Suprapubic skin (tissue), 4 donors: ENCODE measurements at regions not wholly inside any gene's neighbourhood (a gene's known extent, or its start where the extent isn't known, plus 50 kb on each side); places are given as distances from the start of the nearest gene placed in this dataset.

Source experiments
- DNase-seq, 2 donors: peaks; one replicate each; pipeline ENCODE4 v3.0.0-alpha.2; 2019; ENCODE audit warnings: low spot score in 2 of 2
- H3K27ac ChIP-seq: fragments of 200-600 bp; sonication (generic); one replicate; pipeline ENCODE4 v1.5.1; 2019
- H3K27me3 ChIP-seq: fragments of 200-600 bp; sonication (generic); one replicate; pipeline ENCODE4 v1.5.1; 2019
- H3K36me3 ChIP-seq: fragments of 200-600 bp; sonication (generic); one replicate; pipeline ENCODE4 v1.5.1; 2019
- H3K4me1 ChIP-seq: fragments of 200-600 bp; sonication (generic); one replicate; pipeline ENCODE4 v1.5.1; 2019
- H3K4me3 ChIP-seq: fragments of 200-600 bp; sonication (generic); one replicate; pipeline ENCODE4 v1.5.1; 2019; ENCODE audit warnings: mild to moderate bottlenecking
- H3K9me3 ChIP-seq: fragments of 200-600 bp; sonication (generic); one replicate; pipeline ENCODE4 v1.5.1; 2019
- CTCF ChIP-seq, 2 donors: fragments of 200-600 bp in 1 of 2; fragments of 450-650 bp in 1 of 2; sonication (generic) in 1 of 2; IDR thresholded peaks; one replicate each; pipeline ENCODE4 v1.5.1; 2016 to 2019; ENCODE audit warnings: antibody characterized with exemption in 2 of 2, mild to moderate bottlenecking in 1 of 2, moderate library complexity in 1 of 2
- EP300 ChIP-seq: sonication (generic); formaldehyde crosslinking; IDR thresholded peaks from one replicate; pipeline ENCODE4 v1.6.1; 2017; ENCODE audit warnings: antibody characterized with exemption
- POLR2A ChIP-seq, 2 donors: fragments of 450-650 bp; IDR thresholded peaks; one replicate each; pipeline ENCODE4 v1.6.1; 2017; ENCODE audit warnings: antibody characterized with exemption in 2 of 2, mild to moderate bottlenecking in 2 of 2, moderate library complexity in 2 of 2
- POLR2AphosphoS5 ChIP-seq, 3 donors: sonication (generic); formaldehyde crosslinking; IDR thresholded peaks; one replicate each; pipeline ENCODE4 v1.6.1; 2017; ENCODE audit warnings: antibody characterized with exemption in 3 of 3
- WGBS: methylation state at CpG from one replicate; pipeline ENCODE4 v1.1.5; 2018; 5-methylcytosine and 5-hydroxymethylcytosine counted together

GRCh38 chr3:78268716-78269668 lies 1229.1 kb downstream of the ROBO2 start:
- Histone ChIP-seq H3K4me1 (no peaks in the 10 kb centered on the region), H3K9me3 (no peaks in the 10 kb centered on the region), H3K36me3 (no peaks in the 10 kb centered on the region), H3K27me3 (no peaks in the 10 kb centered on the region), H3K4me3 (no peak overlapping the region), H3K27ac (no peak overlapping the region)
- WGBS: 90% methylated on average over 3 of the region's 5 CpGs
- no peak for DNase-seq
- TF ChIP-seq POLR2A (IDR thresholded peaks at IDR 0.05) (no peak), EP300 (no peak), POLR2AphosphoS5 (IDR thresholded peaks at IDR 0.05) (no peak), CTCF (IDR thresholded peaks at IDR 0.05) (no peak)

- Histone ChIP-seq H3K4me3 (no peak overlapping the region), H3K9me3 (no peaks in the 10 kb centered on the region), H3K27me3 (no peaks in the 10 kb centered on the region), H3K27ac (no peak overlapping the region), H3K4me1 (no peaks in the 10 kb centered on the region), H3K36me3 (no peaks in the 10 kb centered on the region)
- TF ChIP-seq CTCF (IDR thresholded peaks at IDR 0.05) (no peak), POLR2A (IDR thresholded peaks at IDR 0.05) (no peak)
- 84% methylated on average over 4 of the region's 4 CpGs for WGBS
- no peak for DNase-seq
Measured at GRCh38 chr3:78273326-78273725, 1233.4 kb downstream of the ROBO2 start.

GRCh38 chr3:78274475-78275065 lies 1234.7 kb downstream of the ROBO2 start:
- Histone ChIP-seq H3K27me3 (no peaks in the 10 kb centered on the region), H3K27ac (no peak overlapping the region), H3K4me1 (no peaks in the 10 kb centered on the region), H3K9me3 (no peaks in the 10 kb centered on the region), H3K4me3 (no peak overlapping the region), H3K36me3 (no peaks in the 10 kb centered on the region)
- WGBS: 81% methylated on average over 2 of the region's 2 CpGs
- TF ChIP-seq POLR2AphosphoS5 (IDR thresholded peaks at IDR 0.05): no peak
- TF ChIP-seq POLR2A (IDR thresholded peaks at IDR 0.05): no peak
- no peak for TF ChIP-seq EP300
- no peak for TF ChIP-seq CTCF (IDR thresholded peaks at IDR 0.05)
- no peak for DNase-seq

GRCh38 chr3:78275420-78275852 lies 1235.5 kb downstream of the ROBO2 start:
- no peaks in the 10 kb centered on the region for H3K4me1 ChIP-seq
- H3K27ac ChIP-seq: no peak overlapping the region
- no peak overlapping the region for H3K4me3 ChIP-seq
- WGBS: 86% methylated on average over 3 of the region's 3 CpGs
- no peaks in the 10 kb centered on the region for H3K9me3 ChIP-seq
- no peaks in the 10 kb centered on the region for H3K27me3 ChIP-seq
- TF ChIP-seq POLR2AphosphoS5 (IDR thresholded peaks at IDR 0.05): no peak
- TF ChIP-seq EP300: no peak
- no peak for TF ChIP-seq POLR2A (IDR thresholded peaks at IDR 0.05)
- TF ChIP-seq CTCF (IDR thresholded peaks at IDR 0.05): no peak
- H3K36me3 ChIP-seq: no peaks in the 10 kb centered on the region
- DNase-seq: no peak

- Histone ChIP-seq H3K4me1 (no peaks in the 10 kb centered on the region), H3K4me3 (no peak overlapping the region), H3K36me3 (no peaks in the 10 kb centered on the region), H3K27ac (no peak overlapping the region), H3K27me3 (no peaks in the 10 kb centered on the region), H3K9me3 (no peaks in the 10 kb centered on the region)
- DNase-seq: no peak
- 97% methylated on average over 2 of the region's 2 CpGs for WGBS
- no peak for TF ChIP-seq POLR2A (IDR thresholded peaks at IDR 0.05)
Measured at GRCh38 chr3:78277220-78277619, 1237.3 kb downstream of the ROBO2 start.
